Liver (tissue), 8 donors: ENCODE measurements at regions not wholly inside any gene's neighbourhood (a gene's known extent, or its start where the extent isn't known, plus 50 kb on each side); places are given as distances from the start of the nearest gene placed in this dataset.

Experiments used
- DNase-seq: peaks from one replicate; pipeline ENCODE4 v3.0.0-alpha.2; 2017; ENCODE audit warnings: low spot score
- H3K27ac ChIP-seq, 2 donors: one replicate each; pipeline ENCODE4 v1.7.0; 2013; ENCODE audit warnings: inconsistent platforms in 2 of 2, low read length in 2 of 2, control low read depth in 1 of 2, low read depth in 1 of 2, mild to moderate bottlenecking in 1 of 2
- H3K27me3 ChIP-seq, 4 donors: one replicate each; pipeline versions ENCODE4 v1.6.1 to v1.7.0; 2013; ENCODE audit warnings: low read length in 3 of 4, inconsistent platforms in 1 of 4, mild to moderate bottlenecking in 1 of 4, moderate library complexity in 1 of 4; ENCODE audit not compliant: control insufficient read depth in 4 of 4, insufficient read depth in 4 of 4
- H3K36me3 ChIP-seq, 4 donors: one replicate each; pipeline versions ENCODE4 v1.6.1 to v1.7.0; 2013; ENCODE audit warnings: low read length in 3 of 4, mild to moderate bottlenecking in 3 of 4, low read depth in 1 of 4, moderate library complexity in 1 of 4; ENCODE audit not compliant: control insufficient read depth in 4 of 4, insufficient read depth in 3 of 4
- H3K4me1 ChIP-seq, 4 donors: one replicate each; pipeline versions ENCODE4 v1.6.1 to v1.7.0; 2013; ENCODE audit warnings: low read length in 3 of 4, mild to moderate bottlenecking in 3 of 4, moderate library complexity in 1 of 4; ENCODE audit not compliant: control insufficient read depth in 4 of 4, insufficient read depth in 4 of 4
- H3K4me3 ChIP-seq, 3 donors: one replicate each; pipeline versions ENCODE4 v1.6.1 to v1.7.0; 2013; ENCODE audit warnings: low read length in 3 of 3, control low read depth in 1 of 3, low read depth in 1 of 3, mild to moderate bottlenecking in 1 of 3
- H3K9ac ChIP-seq, 2 donors: one replicate each; pipeline ENCODE4 v1.7.0; 2013; ENCODE audit warnings: low read length in 2 of 2, mild to moderate bottlenecking in 2 of 2, moderate library complexity in 2 of 2, control low read depth in 1 of 2, low read depth in 1 of 2
- H3K9me3 ChIP-seq, 4 donors: one replicate each; pipeline versions ENCODE4 v1.6.1 to v1.7.0; 2013; ENCODE audit warnings: low read length in 3 of 4; ENCODE audit not compliant: control insufficient read depth in 4 of 4
- EGR1 ChIP-seq, 2 donors: IDR thresholded peaks; 2 replicates each; pipeline ENCODE4 v1.6.1; 2016 to 2018; ENCODE audit warnings: antibody characterized with exemption in 2 of 2, low read depth in 2 of 2
- FOXA1 ChIP-seq: IDR thresholded peaks from 2 replicates; pipeline ENCODE4 v1.6.1; 2016; ENCODE audit warnings: antibody characterized with exemption
- FOXA2 ChIP-seq: IDR thresholded peaks from 2 replicates; pipeline ENCODE4 v1.6.1; 2016; ENCODE audit warnings: antibody characterized with exemption
- GABPA ChIP-seq, 2 donors: IDR thresholded peaks in 1 of 2; conservative IDR thresholded peaks in 1 of 2; 2 replicates each; pipeline ENCODE4 v1.6.1; 2016; ENCODE audit warnings: antibody characterized with exemption in 2 of 2, mild to moderate bottlenecking in 1 of 2, moderate library complexity in 1 of 2
- HNF4A ChIP-seq, 2 donors: conservative IDR thresholded peaks; 2 replicates each; pipeline ENCODE4 v1.6.1; 2016; ENCODE audit warnings: antibody characterized with exemption in 2 of 2, mild to moderate bottlenecking in 2 of 2
- HNF4G ChIP-seq: IDR thresholded peaks from 2 replicates; pipeline ENCODE4 v1.6.1; 2016; ENCODE audit warnings: antibody characterized with exemption
- JUND ChIP-seq, 2 donors: IDR thresholded peaks; 2 replicates each; pipeline ENCODE4 v1.6.1; 2016; ENCODE audit warnings: antibody characterized with exemption in 2 of 2
- NR2F2 ChIP-seq: IDR thresholded peaks from 2 replicates; pipeline ENCODE4 v1.6.1; 2016; ENCODE audit warnings: antibody characterized with exemption
- RAD21 ChIP-seq, 2 donors: IDR thresholded peaks; 2 replicates each; pipeline ENCODE4 v1.6.1; 2016; ENCODE audit warnings: antibody characterized with exemption in 2 of 2, mild to moderate bottlenecking in 2 of 2
- RXRA ChIP-seq, 2 donors: IDR thresholded peaks; 2 replicates each; pipeline ENCODE4 v1.6.1; 2017 to 2018; ENCODE audit warnings: antibody characterized with exemption in 2 of 2, mild to moderate bottlenecking in 1 of 2
- SP1 ChIP-seq: IDR thresholded peaks from 2 replicates; pipeline ENCODE4 v1.6.1; 2018; ENCODE audit warnings: antibody characterized with exemption, mild to moderate bottlenecking
- TAF1 ChIP-seq: conservative IDR thresholded peaks from 2 replicates; pipeline ENCODE4 v1.6.1; 2016; ENCODE audit warnings: antibody characterized with exemption, mild to moderate bottlenecking
- YY1 ChIP-seq: IDR thresholded peaks from 2 replicates; pipeline ENCODE4 v1.6.1; 2016; ENCODE audit warnings: antibody characterized with exemption, mild to moderate bottlenecking
- WGBS: extraction: QIAGEN DNeasy Blood & Tissue Kit; methylation state at CpG from one replicate; pipeline ENCODE4 v1.1.7; 2013; 5-methylcytosine and 5-hydroxymethylcytosine counted together
- TF ChIP-seq, protein P1 (sequence below): IDR thresholded peaks from 2 replicates; pipeline ENCODE4 v1.6.1; 2016; ENCODE audit warnings: antibody characterized with exemption
- TF ChIP-seq, protein P2 (sequence below): IDR thresholded peaks from 2 replicates; pipeline ENCODE4 v1.6.1; 2016; ENCODE audit warnings: antibody characterized with exemption
- TF ChIP-seq, protein P3 (sequence below): IDR thresholded peaks from 2 replicates; pipeline ENCODE4 v1.6.1; 2016; ENCODE audit warnings: antibody characterized with exemption
- TF ChIP-seq, protein P4 (sequence below): IDR thresholded peaks from 2 replicates; pipeline ENCODE4 v1.6.1; 2016; ENCODE audit warnings: antibody characterized with exemption, mild to moderate bottlenecking
- TF ChIP-seq, protein P5 (sequence below): fragments of 150-350 bp; IDR thresholded peaks from 2 replicates; pipeline ENCODE4 v1.5.1; 2017; ENCODE audit warnings: improper control_type of control experiment, low read depth, low read length; ENCODE audit not compliant: missing input control
- donor health status: healthy.
- donor health status: healthy.
- donor health status: healthy.
- donor health status: healthy.
- donor health status: healthy.

DNA sequence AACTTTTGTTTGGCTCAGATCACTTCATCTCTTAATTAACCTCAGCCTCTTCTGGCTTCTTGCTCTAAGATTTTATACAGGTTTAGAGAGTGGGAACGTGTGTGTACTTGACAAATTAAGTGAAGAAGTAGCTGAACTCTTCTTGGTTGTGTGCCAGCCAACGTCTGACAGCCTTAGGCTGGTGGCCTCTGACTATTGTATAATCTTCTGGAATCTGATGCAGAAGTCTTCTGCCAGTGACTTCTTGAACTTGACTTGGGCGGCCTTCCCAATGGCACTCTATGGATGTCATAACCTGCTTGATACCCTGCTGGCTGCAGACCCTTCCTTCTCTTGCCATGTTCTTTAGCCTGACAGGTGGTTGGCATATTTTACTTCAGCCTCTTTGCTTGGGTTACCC, 660.5 kb downstream of the DOK5 start:
- TF ChIP-seq, protein P1, sequence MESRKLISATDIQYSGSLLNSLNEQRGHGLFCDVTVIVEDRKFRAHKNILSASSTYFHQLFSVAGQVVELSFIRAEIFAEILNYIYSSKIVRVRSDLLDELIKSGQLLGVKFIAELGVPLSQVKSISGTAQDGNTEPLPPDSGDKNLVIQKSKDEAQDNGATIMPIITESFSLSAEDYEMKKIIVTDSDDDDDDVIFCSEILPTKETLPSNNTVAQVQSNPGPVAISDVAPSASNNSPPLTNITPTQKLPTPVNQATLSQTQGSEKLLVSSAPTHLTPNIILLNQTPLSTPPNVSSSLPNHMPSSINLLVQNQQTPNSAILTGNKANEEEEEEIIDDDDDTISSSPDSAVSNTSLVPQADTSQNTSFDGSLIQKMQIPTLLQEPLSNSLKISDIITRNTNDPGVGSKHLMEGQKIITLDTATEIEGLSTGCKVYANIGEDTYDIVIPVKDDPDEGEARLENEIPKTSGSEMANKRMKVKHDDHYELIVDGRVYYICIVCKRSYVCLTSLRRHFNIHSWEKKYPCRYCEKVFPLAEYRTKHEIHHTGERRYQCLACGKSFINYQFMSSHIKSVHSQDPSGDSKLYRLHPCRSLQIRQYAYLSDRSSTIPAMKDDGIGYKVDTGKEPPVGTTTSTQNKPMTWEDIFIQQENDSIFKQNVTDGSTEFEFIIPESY: no peak
- TF ChIP-seq NR2F2: no peak
- TF ChIP-seq GABPA (IDR thresholded peaks at IDR 0.05 in 1 of 2, conservative IDR thresholded peaks at IDR 0.05 in 1 of 2): no peak
- TF ChIP-seq JUND (IDR thresholded peaks at IDR 0.05): no peak
- TF ChIP-seq, protein P2, sequence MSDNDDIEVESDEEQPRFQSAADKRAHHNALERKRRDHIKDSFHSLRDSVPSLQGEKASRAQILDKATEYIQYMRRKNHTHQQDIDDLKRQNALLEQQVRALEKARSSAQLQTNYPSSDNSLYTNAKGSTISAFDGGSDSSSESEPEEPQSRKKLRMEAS: no peak
- TF ChIP-seq, protein P3, sequence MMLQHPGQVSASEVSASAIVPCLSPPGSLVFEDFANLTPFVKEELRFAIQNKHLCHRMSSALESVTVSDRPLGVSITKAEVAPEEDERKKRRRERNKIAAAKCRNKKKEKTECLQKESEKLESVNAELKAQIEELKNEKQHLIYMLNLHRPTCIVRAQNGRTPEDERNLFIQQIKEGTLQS: no peak
- TF ChIP-seq HNF4A (conservative IDR thresholded peaks at IDR 0.05): no peak
- TF ChIP-seq RAD21 (IDR thresholded peaks at IDR 0.05): no peak
- TF ChIP-seq EGR1 (IDR thresholded peaks at IDR 0.05; ENCODE audit: low read depth in 2 of 2): no peak
- TF ChIP-seq, protein P4, sequence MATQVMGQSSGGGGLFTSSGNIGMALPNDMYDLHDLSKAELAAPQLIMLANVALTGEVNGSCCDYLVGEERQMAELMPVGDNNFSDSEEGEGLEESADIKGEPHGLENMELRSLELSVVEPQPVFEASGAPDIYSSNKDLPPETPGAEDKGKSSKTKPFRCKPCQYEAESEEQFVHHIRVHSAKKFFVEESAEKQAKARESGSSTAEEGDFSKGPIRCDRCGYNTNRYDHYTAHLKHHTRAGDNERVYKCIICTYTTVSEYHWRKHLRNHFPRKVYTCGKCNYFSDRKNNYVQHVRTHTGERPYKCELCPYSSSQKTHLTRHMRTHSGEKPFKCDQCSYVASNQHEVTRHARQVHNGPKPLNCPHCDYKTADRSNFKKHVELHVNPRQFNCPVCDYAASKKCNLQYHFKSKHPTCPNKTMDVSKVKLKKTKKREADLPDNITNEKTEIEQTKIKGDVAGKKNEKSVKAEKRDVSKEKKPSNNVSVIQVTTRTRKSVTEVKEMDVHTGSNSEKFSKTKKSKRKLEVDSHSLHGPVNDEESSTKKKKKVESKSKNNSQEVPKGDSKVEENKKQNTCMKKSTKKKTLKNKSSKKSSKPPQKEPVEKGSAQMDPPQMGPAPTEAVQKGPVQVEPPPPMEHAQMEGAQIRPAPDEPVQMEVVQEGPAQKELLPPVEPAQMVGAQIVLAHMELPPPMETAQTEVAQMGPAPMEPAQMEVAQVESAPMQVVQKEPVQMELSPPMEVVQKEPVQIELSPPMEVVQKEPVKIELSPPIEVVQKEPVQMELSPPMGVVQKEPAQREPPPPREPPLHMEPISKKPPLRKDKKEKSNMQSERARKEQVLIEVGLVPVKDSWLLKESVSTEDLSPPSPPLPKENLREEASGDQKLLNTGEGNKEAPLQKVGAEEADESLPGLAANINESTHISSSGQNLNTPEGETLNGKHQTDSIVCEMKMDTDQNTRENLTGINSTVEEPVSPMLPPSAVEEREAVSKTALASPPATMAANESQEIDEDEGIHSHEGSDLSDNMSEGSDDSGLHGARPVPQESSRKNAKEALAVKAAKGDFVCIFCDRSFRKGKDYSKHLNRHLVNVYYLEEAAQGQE: no peak
- TF ChIP-seq FOXA2: no peak
- TF ChIP-seq, protein P5, sequence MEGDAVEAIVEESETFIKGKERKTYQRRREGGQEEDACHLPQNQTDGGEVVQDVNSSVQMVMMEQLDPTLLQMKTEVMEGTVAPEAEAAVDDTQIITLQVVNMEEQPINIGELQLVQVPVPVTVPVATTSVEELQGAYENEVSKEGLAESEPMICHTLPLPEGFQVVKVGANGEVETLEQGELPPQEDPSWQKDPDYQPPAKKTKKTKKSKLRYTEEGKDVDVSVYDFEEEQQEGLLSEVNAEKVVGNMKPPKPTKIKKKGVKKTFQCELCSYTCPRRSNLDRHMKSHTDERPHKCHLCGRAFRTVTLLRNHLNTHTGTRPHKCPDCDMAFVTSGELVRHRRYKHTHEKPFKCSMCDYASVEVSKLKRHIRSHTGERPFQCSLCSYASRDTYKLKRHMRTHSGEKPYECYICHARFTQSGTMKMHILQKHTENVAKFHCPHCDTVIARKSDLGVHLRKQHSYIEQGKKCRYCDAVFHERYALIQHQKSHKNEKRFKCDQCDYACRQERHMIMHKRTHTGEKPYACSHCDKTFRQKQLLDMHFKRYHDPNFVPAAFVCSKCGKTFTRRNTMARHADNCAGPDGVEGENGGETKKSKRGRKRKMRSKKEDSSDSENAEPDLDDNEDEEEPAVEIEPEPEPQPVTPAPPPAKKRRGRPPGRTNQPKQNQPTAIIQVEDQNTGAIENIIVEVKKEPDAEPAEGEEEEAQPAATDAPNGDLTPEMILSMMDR: no peak
- TF ChIP-seq HNF4G: no peak
- TF ChIP-seq TAF1: no peak
- no peak for TF ChIP-seq YY1
- TF ChIP-seq SP1: no peak
- TF ChIP-seq RXRA (IDR thresholded peaks at IDR 0.05): no peak
- no peak for TF ChIP-seq FOXA1
- no peaks in the 10 kb centered on the region for H3K4me1 ChIP-seq
- H3K9me3 ChIP-seq: no peaks in the 10 kb centered on the region
- H3K36me3 ChIP-seq: no peaks in the 10 kb centered on the region
- 49% methylated on average over 3 of the region's 3 CpGs for WGBS
- peaks cover 0 to 5% (median 1%) of the 10 kb centered on the region in 4 donors for H3K27me3 ChIP-seq
- H3K4me3 ChIP-seq: no peak overlapping the region
- H3K9ac ChIP-seq: no peak overlapping the region
- no peak for DNase-seq
- no peak overlapping the region for H3K27ac ChIP-seq
